T-helper 2 cell treated with Interferon-gamma antibody and Interleukin-4, amounts not matched to agents 100 ng/mL and 5 ng/mL, for 36 hours (primary cell): ENCODE measurements at regions not wholly inside any gene's neighbourhood (a gene's known extent, or its start where the extent isn't known, plus 50 kb on each side); places are given as distances from the start of the nearest gene placed in this dataset.

Experiments used
- intact Hi-C: fragments of 100-400 bp; cut with micrococcal nuclease; formaldehyde crosslinking; loops from one replicate; pipeline ENCODE4 v1.15.1; 2023

DNA sequence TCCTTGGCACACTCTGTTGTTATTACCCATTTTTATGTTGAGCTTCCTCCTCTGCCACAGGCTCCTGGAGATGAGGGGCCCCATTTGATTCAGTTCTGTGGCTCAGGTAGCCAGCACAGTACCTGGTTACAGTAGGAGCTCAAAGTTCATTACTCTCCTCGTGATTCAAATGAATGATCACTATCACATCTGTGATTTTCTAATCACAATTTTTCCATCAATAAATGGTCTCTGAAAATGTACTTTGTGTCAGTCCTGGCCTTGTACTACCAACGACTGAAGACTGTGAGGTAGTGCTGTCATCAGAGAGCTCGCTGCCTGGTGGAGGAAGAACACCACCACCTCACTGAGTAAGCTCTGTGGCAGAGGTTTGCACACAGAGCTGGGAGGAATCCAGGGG is 106.8 kb upstream of the JUN start:
- intact Hi-C loops, result no loop called here

DNA sequence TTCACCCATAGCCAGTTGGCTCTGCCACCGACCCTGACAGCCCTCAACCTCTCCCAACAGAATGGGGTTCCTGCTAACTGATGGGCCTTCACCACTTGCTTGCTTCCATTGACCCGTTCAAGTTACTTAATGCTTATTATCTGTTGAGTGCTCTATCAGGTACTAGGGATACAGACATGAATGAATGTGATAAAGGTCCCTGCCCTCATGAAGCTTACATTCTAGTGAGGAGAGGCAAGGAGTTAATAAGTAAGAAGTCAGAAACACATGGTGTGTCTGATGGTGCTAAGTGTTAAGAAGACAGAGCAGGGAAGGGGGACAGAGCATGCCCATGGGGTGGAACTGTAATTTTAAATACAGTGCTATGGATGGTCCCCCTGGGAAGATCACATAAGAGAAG is 107.5 kb upstream of the JUN start:
- intact Hi-C loops, result no loop called here

DNA sequence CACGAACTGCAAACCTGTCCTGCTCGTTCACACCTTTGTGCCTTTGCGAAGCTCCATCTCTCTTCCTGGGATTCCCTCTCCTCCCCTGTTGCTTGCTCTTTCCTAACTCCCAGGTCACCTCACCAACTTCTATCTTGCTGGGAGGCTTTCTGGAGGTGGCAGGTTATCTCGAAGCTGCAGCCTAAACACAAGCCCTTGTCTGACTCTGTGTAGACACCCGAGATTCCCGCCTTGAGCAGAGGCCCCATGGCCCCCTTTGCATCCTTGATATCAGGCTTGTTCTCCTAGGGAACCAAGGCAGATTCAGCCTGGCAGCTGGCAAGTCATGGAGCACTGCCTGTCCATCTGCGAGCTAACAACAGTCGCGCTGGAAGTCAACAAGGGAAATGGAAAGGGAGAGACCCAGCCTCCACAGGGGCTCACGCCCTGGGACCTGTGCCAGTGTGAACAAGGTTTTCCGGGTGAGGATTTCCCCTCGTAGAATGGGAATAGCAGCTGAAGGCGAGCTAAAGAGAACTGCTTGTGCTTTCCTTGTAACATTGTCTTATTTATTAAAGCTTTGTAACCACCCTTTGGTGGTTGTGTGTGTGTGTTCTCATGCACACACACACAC is 109.5 kb upstream of the JUN start:
- intact Hi-C loops, result no loop called here

- intact Hi-C loops, result no loop called here
Observed at GRCh38 chr1:58895082-58895481, 111.2 kb upstream of the JUN start.

GRCh38 chr1:58895559-58896145 is 111.8 kb upstream of the JUN start:
- intact Hi-C loops, result no loop called here

- intact Hi-C loops, result no loop called here
Observed at GRCh38 chr1:58896246-58897183, 112.7 kb upstream of the JUN start.

GRCh38 chr1:58898739-58899586 is 115.1 kb upstream of the JUN start:
- intact Hi-C loops, result no loop called here

DNA sequence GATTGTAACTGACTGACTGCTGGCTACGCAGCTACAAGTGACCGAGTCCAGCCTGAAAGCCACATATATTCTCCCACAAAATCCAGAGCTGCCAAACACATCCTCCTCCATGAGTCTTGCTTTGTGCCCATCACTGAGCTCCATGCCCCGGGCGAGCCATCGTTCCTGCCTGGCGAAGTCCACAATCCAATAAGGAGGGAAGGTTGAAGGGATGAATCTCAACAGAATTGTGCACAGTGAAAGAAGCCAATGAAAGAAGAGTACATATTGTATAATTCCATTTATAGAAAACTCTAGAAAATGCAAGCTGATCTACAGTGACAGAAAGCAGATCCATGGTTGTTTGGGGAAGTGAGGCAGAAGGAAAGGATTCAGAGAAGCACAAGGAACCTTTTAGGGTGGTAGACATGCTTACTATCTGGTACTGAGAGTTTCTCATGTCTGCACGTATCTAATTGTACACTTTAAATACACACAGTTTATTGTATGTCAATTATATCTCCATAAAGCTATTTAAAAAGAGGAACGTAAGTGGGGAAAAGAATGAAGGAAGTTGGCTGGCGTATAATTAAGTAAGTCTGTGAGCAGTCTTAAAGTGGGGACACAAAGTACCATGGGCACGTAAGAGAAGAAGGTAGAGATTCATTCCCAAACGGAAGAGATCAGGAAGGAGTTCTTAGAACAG is 115.9 kb upstream of the JUN start:
- intact Hi-C loops, result loop anchor here (5.0 to 10.0 kb wide), 5 partner anchors 43 to 398 kb away; partner anchors contain the start of genes FGGY, JUN and OMA1

GRCh38 chr1:58900396-58900795 is 116.5 kb upstream of the JUN start:
- intact Hi-C loops, result loop anchor here (5.0 to 10.0 kb wide), 5 partner anchors 42 to 397 kb away; partner anchors contain the start of genes FGGY, JUN and OMA1

GRCh38 chr1:58901008-58901407 is 117.2 kb upstream of the JUN start:
- intact Hi-C loops, result loop anchor here (5.0 to 10.0 kb wide), 5 partner anchors 41 to 396 kb away; partner anchors contain the start of genes FGGY, JUN and OMA1

- intact Hi-C loops, result loop anchor here (5.0 to 10.0 kb wide), 5 partner anchors 39 to 394 kb away; partner anchors contain the start of genes FGGY, JUN and OMA1
Observed at GRCh38 chr1:58902830-58903513, 119.1 kb upstream of the JUN start.

DNA sequence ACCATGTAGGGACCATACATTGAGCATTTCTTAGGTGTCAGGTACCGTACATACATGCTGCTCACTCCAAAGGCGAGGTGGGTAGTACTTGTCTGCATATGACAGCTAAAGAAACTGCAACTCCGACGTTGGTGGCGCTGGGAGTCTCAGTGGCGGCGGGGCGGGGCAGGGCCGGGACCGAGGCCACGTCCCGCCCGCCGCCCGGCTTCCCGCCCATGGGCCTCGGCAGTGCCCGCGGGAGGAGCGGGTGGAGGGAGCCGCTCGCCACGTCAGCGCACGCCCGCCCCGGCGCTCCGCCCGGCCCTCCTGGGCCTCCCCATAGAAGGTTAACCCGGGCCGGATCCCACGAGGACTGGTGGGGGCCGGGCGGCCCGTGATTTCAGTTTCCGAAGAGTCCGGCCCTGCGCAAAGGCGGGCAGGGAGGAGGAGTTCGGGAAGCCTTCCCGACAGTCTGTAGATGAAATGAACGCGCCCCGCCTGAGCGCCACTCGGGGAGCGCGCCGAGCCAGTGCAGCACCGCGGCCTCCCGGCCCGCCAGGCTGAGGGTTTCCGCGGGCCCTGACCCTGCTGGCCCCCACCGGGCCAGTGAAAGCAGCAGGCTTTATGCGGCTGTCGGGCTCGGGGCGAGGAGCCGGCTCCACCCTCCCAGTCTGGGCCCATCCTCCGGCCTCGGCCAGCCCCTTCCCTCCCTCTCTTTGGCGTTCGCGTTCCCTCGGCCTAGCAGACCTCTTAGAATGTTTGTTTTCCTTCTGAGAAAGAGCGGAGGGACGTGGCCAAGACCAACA is 119.9 kb upstream of the JUN start:
- intact Hi-C loops, result loop anchor here (2.0 to 10.0 kb wide), 6 partner anchors 39 to 394 kb away; partner anchors contain the start of genes FGGY, JUN and OMA1

DNA sequence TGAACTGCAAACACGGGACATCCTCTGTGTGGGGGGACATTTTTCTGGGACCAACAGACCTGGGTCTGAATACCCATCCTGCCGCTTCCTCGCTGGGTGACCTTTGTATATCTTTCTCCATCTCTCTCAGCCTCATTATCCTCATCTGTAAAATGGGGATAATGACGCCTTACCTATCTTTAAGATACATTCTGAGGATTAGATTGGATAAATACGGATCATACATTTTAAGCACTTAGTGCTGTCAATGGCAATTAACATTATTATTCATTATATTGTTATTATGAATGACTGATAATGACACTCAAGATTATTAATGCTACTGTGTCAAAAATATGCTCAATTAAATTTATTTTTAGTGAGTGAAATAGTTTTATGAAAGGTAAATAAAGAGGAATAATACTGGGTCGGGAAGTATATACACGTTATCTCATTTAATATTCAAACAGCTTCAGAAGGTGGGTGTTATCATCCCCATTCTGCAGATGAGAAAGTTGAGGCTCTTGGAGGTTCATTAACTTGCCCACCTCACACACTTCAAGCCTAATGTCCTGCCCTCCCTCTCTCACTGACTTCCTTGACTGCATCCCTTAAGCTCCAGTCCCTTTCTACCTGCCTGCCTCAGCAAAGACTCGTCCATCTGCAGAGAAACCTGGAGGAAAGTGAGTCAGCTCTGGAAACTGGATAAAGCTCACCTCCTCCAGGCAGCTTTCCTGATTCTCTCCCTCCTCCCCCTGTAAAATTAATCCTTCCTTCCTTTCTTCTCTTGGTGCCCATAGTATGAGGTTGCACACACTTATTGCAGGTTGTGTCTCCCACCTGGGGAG is 120.7 kb upstream of the JUN start:
- intact Hi-C loops, result loop anchor here (2.0 to 10.0 kb wide), 6 partner anchors 38 to 393 kb away; partner anchors contain the start of genes FGGY, JUN and OMA1

DNA sequence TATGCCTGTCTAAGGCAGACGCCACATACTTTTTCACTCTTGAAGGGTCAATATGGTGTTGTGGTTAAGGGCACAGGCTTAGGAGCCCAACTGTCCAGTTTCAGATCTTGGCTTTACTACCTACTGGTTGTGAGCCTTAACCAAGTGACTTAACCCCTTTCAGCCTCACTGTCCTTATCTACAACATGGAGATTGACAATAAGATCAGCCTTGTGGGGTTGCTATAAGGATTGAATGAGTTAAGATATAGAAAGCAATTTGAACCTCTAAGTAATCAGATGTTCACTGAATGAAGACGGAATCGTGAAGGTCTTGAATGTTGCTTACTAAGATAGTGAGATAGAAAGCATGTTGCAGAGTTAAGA is 121.3 kb upstream of the JUN start:
- intact Hi-C loops, result loop anchor here (2.0 to 10.0 kb wide), 2 partner anchors 88 to 140 kb away; no protein-coding TSS in a partner anchor

DNA sequence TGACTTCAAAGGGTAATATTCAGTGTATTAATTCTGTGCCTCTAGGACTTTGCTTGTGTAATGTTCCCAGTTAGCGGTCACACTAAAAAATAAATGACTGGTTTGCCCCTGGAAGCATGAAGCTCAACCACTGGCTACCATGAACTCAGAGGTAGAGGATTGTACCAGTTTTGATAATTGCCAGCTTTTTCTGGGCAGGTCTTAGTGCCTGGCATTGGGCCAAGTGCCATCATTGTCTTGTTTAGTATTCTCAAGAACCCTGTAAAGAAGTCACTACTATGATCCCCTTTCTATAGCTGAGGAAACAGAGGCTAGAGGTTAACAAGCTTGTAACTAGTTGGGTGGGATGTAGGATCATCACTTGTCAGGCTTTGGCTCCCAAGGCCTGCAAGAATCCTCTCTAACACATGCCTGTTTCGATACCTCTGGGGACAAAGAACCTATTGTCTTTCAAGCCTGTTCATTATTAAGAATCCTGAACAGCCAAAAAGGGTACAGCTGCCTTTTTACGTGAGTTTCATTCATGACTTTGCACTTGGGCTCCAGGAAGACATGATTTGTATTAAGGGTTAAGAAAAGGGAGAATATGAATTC is 121.9 kb upstream of the JUN start:
- intact Hi-C loops, result loop anchor here (2.0 to 10.0 kb wide), 2 partner anchors 89 to 139 kb away; no protein-coding TSS in a partner anchor

GRCh38 chr1:58907398-58907797 is 123.6 kb upstream of the JUN start:
- intact Hi-C loops, result loop anchor here (10.0 kb wide), 1 partner anchor 137 kb away; no protein-coding TSS in a partner anchor
